Lung (tissue), 11 donors: ENCODE measurements at regions not wholly inside any gene's neighbourhood (a gene's known extent, or its start where the extent isn't known, plus 50 kb on each side); places are given as distances from the start of the nearest gene placed in this dataset.

Experiments
- ATAC-seq: fragments of 200-7000 bp; cut with Tn5 transposase; one replicate; pipeline ENCODE4 v1.9.1; 2020; ENCODE audit warnings: moderate number of reproducible peaks; ENCODE audit not compliant: insufficient read depth, low FRiP score
- DNase-seq, 3 donors: peaks; one replicate each; pipeline ENCODE4 v3.0.0-alpha.2; 2013 to 2017
- H3K27ac ChIP-seq, 2 donors: one replicate each; pipeline ENCODE4 v1.5.1; 2013; ENCODE audit warnings: mild to moderate bottlenecking in 2 of 2, moderate library complexity in 2 of 2, control low read depth in 1 of 2, inconsistent platforms in 1 of 2, low read depth in 1 of 2, low read length in 1 of 2
- H3K27me3 ChIP-seq, 3 donors: one replicate each; pipeline ENCODE4 v1.5.1; 2013; ENCODE audit warnings: low read length in 2 of 3; ENCODE audit not compliant: control insufficient read depth in 3 of 3, insufficient read depth in 3 of 3
- H3K36me3 ChIP-seq, 4 donors: one replicate each; pipeline ENCODE4 v1.5.1; 2013; ENCODE audit warnings: low read length in 4 of 4, mild to moderate bottlenecking in 1 of 4, moderate library complexity in 1 of 4; ENCODE audit not compliant: control insufficient read depth in 4 of 4, insufficient read depth in 4 of 4
- H3K4me1 ChIP-seq, 5 donors: one replicate each; pipeline ENCODE4 v1.5.1; 2013; ENCODE audit warnings: low read length in 5 of 5, mild to moderate bottlenecking in 2 of 5, moderate library complexity in 1 of 5; ENCODE audit not compliant: control insufficient read depth in 5 of 5, insufficient read depth in 5 of 5
- H3K4me3 ChIP-seq: one replicate; pipeline ENCODE4 v1.5.1; 2013; ENCODE audit warnings: mild to moderate bottlenecking, control low read depth, moderate library complexity
- H3K9ac ChIP-seq, 2 donors: one replicate each; pipeline ENCODE4 v1.5.1; 2013; ENCODE audit warnings: low read length in 2 of 2, control low read depth in 1 of 2; ENCODE audit not compliant: insufficient read depth in 1 of 2
- H3K9me3 ChIP-seq, 4 donors: one replicate each; pipeline ENCODE4 v1.5.1; 2013; ENCODE audit warnings: low read length in 3 of 4, mild to moderate bottlenecking in 1 of 4, moderate library complexity in 1 of 4; ENCODE audit not compliant: control insufficient read depth in 4 of 4, insufficient read depth in 3 of 4
- CTCF ChIP-seq: IDR thresholded peaks from 2 replicates; pipeline ENCODE4 v1.5.1; 2012; ENCODE audit warnings: mild to moderate bottlenecking; ENCODE audit errors: control extremely low read depth, extremely low read depth
- WGBS, 2 donors: extraction: QIAGEN DNeasy Blood & Tissue Kit; methylation state at CpG; one replicate each; pipeline ENCODE4 v1.1.7; 2013; 5-methylcytosine and 5-hydroxymethylcytosine counted together
- donor health status: control.
- donor health status: control.
- donor health status: Bipolar disorder and iron deficiency.
- donor health status: healthy.
- donor health status: DM: yes; HTN: yes; CAD: no.

- H3K27me3 ChIP-seq: peaks cover 0 to 3% (median 0%) of the 10 kb centered on the region in 3 donors
- H3K36me3 ChIP-seq: no peaks in the 10 kb centered on the region
- WGBS, 2 donors: 48 to 70% methylated on average over 2 of the region's 2 CpGs
- no peak overlapping the region for H3K4me3 ChIP-seq
- H3K27ac ChIP-seq: no peak overlapping the region
- ATAC-seq (no peak), DNase-seq (no peak)
- no peaks in the 10 kb centered on the region for H3K4me1 ChIP-seq
- H3K9ac ChIP-seq: no peak overlapping the region
- TF ChIP-seq CTCF: no peak
- H3K9me3 ChIP-seq: no peaks in the 10 kb centered on the region
Observed at GRCh38 chr6:130743175-130743574, 84.0 kb upstream of the SMLR1 start.

GRCh38 chr6:130744576-130745366 lies 82.4 kb upstream of the SMLR1 start:
- Histone ChIP-seq H3K27me3 (peaks cover 0 to 3% (median 0%) of the 10 kb centered on the region in 3 donors), H3K9ac (no peak overlapping the region), H3K9me3 (peaks cover 0 to 10% (median 2%) of the 10 kb centered on the region in 4 donors), H3K4me3 (no peak overlapping the region), H3K36me3 (no peaks in the 10 kb centered on the region), H3K4me1 (no peaks in the 10 kb centered on the region), H3K27ac (no peak overlapping the region)
- DNase-seq: no peak
- ATAC-seq: no peak
- WGBS, 2 donors: 78 to 80% methylated on average over 2 of the region's 2 CpGs
- no peak for TF ChIP-seq CTCF

- WGBS, 2 donors: 87 to 88% methylated on average over 1 of the region's 1 CpG
- H3K4me3 ChIP-seq: no peak overlapping the region
- DNase-seq (no peak), ATAC-seq (no peak)
- H3K27me3 ChIP-seq: no peaks in the 10 kb centered on the region
- H3K36me3 ChIP-seq: no peaks in the 10 kb centered on the region
- peaks cover 0 to 11% (median 3%) of the 10 kb centered on the region in 4 donors for H3K9me3 ChIP-seq
- TF ChIP-seq CTCF: no peak
- H3K9ac ChIP-seq: no peak overlapping the region
- no peak overlapping the region for H3K27ac ChIP-seq
- H3K4me1 ChIP-seq: no peaks in the 10 kb centered on the region
Observed at GRCh38 chr6:130748041-130748440, 79.2 kb upstream of the SMLR1 start.

- WGBS, 2 donors: 94 to 96% methylated on average over 3 of the region's 3 CpGs
- DNase-seq (no peak), ATAC-seq (no peak)
- peaks cover 0 to 11% (median 3%) of the 10 kb centered on the region in 4 donors for H3K9me3 ChIP-seq
- no peak overlapping the region for H3K9ac ChIP-seq
- no peaks in the 10 kb centered on the region for H3K36me3 ChIP-seq
- no peaks in the 10 kb centered on the region for H3K27me3 ChIP-seq
- no peak overlapping the region for H3K4me3 ChIP-seq
- no peak overlapping the region for H3K27ac ChIP-seq
- H3K4me1 ChIP-seq: no peaks in the 10 kb centered on the region
- no peak for TF ChIP-seq CTCF
Observed at GRCh38 chr6:130749402-130749801, 77.8 kb upstream of the SMLR1 start.
